Neuronal stem cell (in vitro differentiated cells): ENCODE measurements at regions not wholly inside any gene's neighbourhood (a gene's known extent, or its start where the extent isn't known, plus 50 kb on each side); places are given as distances from the start of the nearest gene placed in this dataset.

ENCODE experiments used
- DNase-seq: peaks from one replicate; pipeline ENCODE4 v3.0.0-alpha.2; 2013; ENCODE audit warnings: low spot score
- H2AFZ ChIP-seq: one replicate; pipeline ENCODE4 v1.6.1; 2013; ENCODE audit warnings: mild to moderate bottlenecking, low read length, inconsistent platforms
- H2AK5ac ChIP-seq: 2 replicates; pipeline ENCODE4 v1.6.1; 2013; ENCODE audit warnings: low read depth, mild to moderate bottlenecking, inconsistent platforms, low read length, moderate library complexity, mixed read lengths
- H2BK120ac ChIP-seq: 2 replicates; pipeline ENCODE4 v1.6.1; 2013; ENCODE audit warnings: low read depth, mild to moderate bottlenecking, inconsistent platforms, low read length, moderate library complexity, mixed read lengths
- H2BK12ac ChIP-seq: one replicate; pipeline ENCODE4 v1.6.1; 2013; ENCODE audit warnings: low read length, inconsistent platforms
- H2BK15ac ChIP-seq: 2 replicates; pipeline ENCODE4 v1.6.1; 2013; ENCODE audit warnings: mild to moderate bottlenecking, low read length, inconsistent platforms, mixed read lengths
- H2BK5ac ChIP-seq: one replicate; pipeline ENCODE4 v1.6.1; 2013; ENCODE audit warnings: inconsistent platforms, mild to moderate bottlenecking, low read length, moderate library complexity
- H3K14ac ChIP-seq: one replicate; pipeline ENCODE4 v1.6.1; 2013; ENCODE audit warnings: low read length, inconsistent platforms
- H3K18ac ChIP-seq: 2 replicates; pipeline ENCODE4 v1.6.1; 2013; ENCODE audit warnings: low read length, inconsistent platforms
- H3K23ac ChIP-seq: 2 replicates; pipeline ENCODE4 v1.6.1; 2013; ENCODE audit warnings: low read depth, mild to moderate bottlenecking, mixed read lengths, low read length, inconsistent platforms; ENCODE audit not compliant: poor library complexity
- H3K27ac ChIP-seq: replicated peaks from 3 replicates; pipeline ENCODE4 v1.5.1; 2013; ENCODE audit warnings: low read length, inconsistent platforms
- H3K27me3 ChIP-seq, 3 experiments: 2 replicates each; pipeline ENCODE4 v1.6.1; 2013; ENCODE audit warnings: low read length in 3 of 3, mild to moderate bottlenecking in 2 of 3, inconsistent platforms in 1 of 3, low read depth in 1 of 3, mixed read lengths in 1 of 3, moderate library complexity in 1 of 3; ENCODE audit not compliant: control insufficient read depth in 3 of 3, insufficient read depth in 3 of 3
- H3K36me3 ChIP-seq, 2 donors: replicated peaks in 1 of 2; 2 replicates each; pipeline ENCODE4 v1.6.1; 2013; ENCODE audit warnings: low read length in 2 of 2; ENCODE audit not compliant: control insufficient read depth in 2 of 2, insufficient read depth in 2 of 2
- H3K4ac ChIP-seq: 2 replicates; pipeline ENCODE4 v1.6.1; 2013; ENCODE audit warnings: inconsistent platforms, mild to moderate bottlenecking, low read length, moderate library complexity
- H3K4me1 ChIP-seq, 2 donors: 1 replicate in 1 of 2; 2 replicates in 1 of 2; pipeline ENCODE4 v1.6.1; 2013; ENCODE audit warnings: low read length in 2 of 2, low read depth in 1 of 2; ENCODE audit not compliant: control insufficient read depth in 2 of 2, insufficient read depth in 1 of 2
- H3K4me2 ChIP-seq: one replicate; pipeline ENCODE4 v1.6.1; 2013; ENCODE audit warnings: mild to moderate bottlenecking, low read length, inconsistent platforms; ENCODE audit not compliant: insufficient read depth, poor library complexity, severe bottlenecking
- H3K4me3 ChIP-seq, 2 donors: 2 replicates each; pipeline ENCODE4 v1.5.1; 2013; ENCODE audit warnings: low read length in 2 of 2, mild to moderate bottlenecking in 2 of 2, inconsistent platforms in 1 of 2, moderate library complexity in 1 of 2
- H3K79me1 ChIP-seq: one replicate; pipeline ENCODE4 v1.6.1; 2013; ENCODE audit warnings: low read depth, mild to moderate bottlenecking, inconsistent platforms, low read length, moderate library complexity
- H3K9ac ChIP-seq: one replicate; pipeline ENCODE4 v1.6.1; 2013; ENCODE audit warnings: mild to moderate bottlenecking, low read depth, low read length, inconsistent platforms; ENCODE audit not compliant: poor library complexity
- H3K9me3 ChIP-seq, 2 donors: replicated peaks in 1 of 2; 2 replicates each; pipeline versions ENCODE3 to v1.6.1; 2013; ENCODE audit warnings: low read length in 2 of 2, mild to moderate bottlenecking in 2 of 2, inconsistent platforms in 1 of 2, low read depth in 1 of 2, mixed read lengths in 1 of 2, moderate library complexity in 1 of 2; ENCODE audit not compliant: control insufficient read depth in 2 of 2, insufficient read depth in 1 of 2
- H4K8ac ChIP-seq: one replicate; pipeline ENCODE4 v1.6.1; 2013; ENCODE audit warnings: low read depth, mild to moderate bottlenecking, inconsistent platforms, low read length, moderate library complexity
- H4K91ac ChIP-seq: one replicate; pipeline ENCODE4 v1.6.1; 2013; ENCODE audit warnings: low read length, low read depth, mild to moderate bottlenecking, inconsistent platforms; ENCODE audit not compliant: poor library complexity
- WGBS, 2 donors: extraction: QIAGEN DNeasy Blood & Tissue Kit; methylation state at CpG; one replicate each; pipeline ENCODE4 v1.1.7; 2013; ENCODE audit warnings: missing lambda C conversion rate in 2 of 2, mixed read lengths in 1 of 2; ENCODE audit not compliant: insufficient read length in 2 of 2, insufficient replicate concordance in 1 of 2; ENCODE audit errors: extremely low coverage in 2 of 2; 5-methylcytosine and 5-hydroxymethylcytosine counted together

- H4K8ac ChIP-seq: no peak overlapping the region
- no peak overlapping the region for H2BK120ac ChIP-seq
- H3K9ac ChIP-seq: no peak overlapping the region
- H3K4me3 ChIP-seq: no peak overlapping the region
- H3K23ac ChIP-seq: no peak overlapping the region
- H3K18ac ChIP-seq: peak overlapping the region; percentile 1
- no peak overlapping the region for H2BK15ac ChIP-seq
- H2AFZ ChIP-seq: no peak overlapping the region
- no peak overlapping the region for H2AK5ac ChIP-seq
- no peaks in the 10 kb centered on the region for H3K9me3 ChIP-seq
- DNase-seq: no peak
- WGBS, 2 donors: no CpG with 5 or more reads among the region's 8 CpGs
- H2BK5ac ChIP-seq: no peak overlapping the region
- no peak overlapping the region for H4K91ac ChIP-seq
- H3K14ac ChIP-seq: no peak overlapping the region
- no peaks in the 10 kb centered on the region for H3K36me3 ChIP-seq
- no peak overlapping the region for H3K4me2 ChIP-seq
- no peak overlapping the region for H3K4ac ChIP-seq
- H3K27me3 ChIP-seq: no peaks in the 10 kb centered on the region
- no peak overlapping the region for H2BK12ac ChIP-seq
- H3K27ac ChIP-seq: no peak overlapping the region
- peaks cover 2% of the 10 kb centered on the region for H3K79me1 ChIP-seq
- peaks cover 3 to 6% of the 10 kb centered on the region in 2 donors for H3K4me1 ChIP-seq
Measured at GRCh38 chr6:154925130-154925529, 70.0 kb upstream of the TIAM2 start.

- Histone ChIP-seq H4K8ac (no peak overlapping the region), H2BK12ac (no peak overlapping the region), H2AK5ac (no peak overlapping the region), H3K27me3 (no peaks in the 10 kb centered on the region), H3K4me3 (no peak overlapping the region), H2AFZ (no peak overlapping the region), H2BK5ac (no peak overlapping the region), H4K91ac (no peak overlapping the region), H3K79me1 (peaks cover 2% of the 10 kb centered on the region), H3K4me1 (peaks cover 6 to 18% of the 10 kb centered on the region in 2 donors), H3K9me3 (no peaks in the 10 kb centered on the region), H2BK120ac (no peak overlapping the region), H3K9ac (peak overlapping the region; percentile 24), H2BK15ac (no peak overlapping the region), H3K27ac (no peak overlapping the region), H3K4me2 (no peak overlapping the region), H3K36me3 (no peaks in the 10 kb centered on the region), H3K23ac (no peak overlapping the region), H3K14ac (no peak overlapping the region), H3K4ac (no peak overlapping the region), H3K18ac (no peak overlapping the region)
- WGBS, 2 donors: no CpG with 5 or more reads among the region's 8 CpGs
- DNase-seq: no peak
Measured at GRCh38 chr6:154926366-154926765, 68.7 kb upstream of the TIAM2 start.

GRCh38 chr6:154928325-154928922 lies 66.7 kb upstream of the TIAM2 start:
- H3K18ac ChIP-seq: no peak overlapping the region
- H3K4me3 ChIP-seq: no peak overlapping the region
- no peak overlapping the region for H3K4me2 ChIP-seq
- H3K27me3 ChIP-seq: no peaks in the 10 kb centered on the region
- H2AFZ ChIP-seq: no peak overlapping the region
- no peak overlapping the region for H2BK120ac ChIP-seq
- no peak overlapping the region for H2AK5ac ChIP-seq
- H3K79me1 ChIP-seq: peaks cover 2% of the 10 kb centered on the region
- no peak overlapping the region for H2BK15ac ChIP-seq
- peak; percentile 73 for DNase-seq
- H2BK5ac ChIP-seq: no peak overlapping the region
- no peak overlapping the region for H3K27ac ChIP-seq
- no CpG with 5 or more reads among the region's 5 CpGs for WGBS, 2 donors
- no peak overlapping the region for H4K91ac ChIP-seq
- H3K4me1 ChIP-seq: peaks cover 25 to 28% of the 10 kb centered on the region in 2 donors
- no peak overlapping the region for H3K9ac ChIP-seq
- H2BK12ac ChIP-seq: no peak overlapping the region
- H3K14ac ChIP-seq: no peak overlapping the region
- H3K36me3 ChIP-seq: no peaks in the 10 kb centered on the region
- no peak overlapping the region for H4K8ac ChIP-seq
- no peak overlapping the region for H3K4ac ChIP-seq
- no peak overlapping the region for H3K23ac ChIP-seq
- H3K9me3 ChIP-seq: no peaks in the 10 kb centered on the region

GRCh38 chr6:154930451-154930851 lies 64.7 kb upstream of the TIAM2 start:
- Histone ChIP-seq H3K14ac (no peak overlapping the region), H4K91ac (no peak overlapping the region), H3K9me3 (no peaks in the 10 kb centered on the region), H3K23ac (no peak overlapping the region), H2BK120ac (no peak overlapping the region), H3K18ac (no peak overlapping the region), H3K4me2 (no peak overlapping the region), H3K4me3 (no peak overlapping the region), H3K4me1 (peaks cover 27 to 31% of the 10 kb centered on the region in 2 donors), H3K4ac (no peak overlapping the region), H4K8ac (no peak overlapping the region), H2BK5ac (no peak overlapping the region), H3K9ac (no peak overlapping the region), H2BK15ac (no peak overlapping the region), H3K27me3 (peaks cover 0 to 2% (median 0%) of the 10 kb centered on the region in 3 experiments), H2AFZ (no peak overlapping the region), H3K36me3 (no peaks in the 10 kb centered on the region), H2AK5ac (no peak overlapping the region), H3K27ac (peak overlapping the region; percentile 5), H3K79me1 (peaks cover 2% of the 10 kb centered on the region), H2BK12ac (no peak overlapping the region)
- WGBS, 2 donors: no CpG with 5 or more reads among the region's 6 CpGs
- no peak for DNase-seq
